ENCODE measurements at regions not wholly inside any gene's neighbourhood (a gene's known extent, or its start where the extent isn't known, plus 50 kb on each side); places are given as distances from the start of the nearest gene placed in this dataset.
"Not testable (repeated sequence)": the region's sequence is repeated elsewhere in the genome, so short reads cannot be mapped to it uniquely, and the experiment has no call there.

DNA sequence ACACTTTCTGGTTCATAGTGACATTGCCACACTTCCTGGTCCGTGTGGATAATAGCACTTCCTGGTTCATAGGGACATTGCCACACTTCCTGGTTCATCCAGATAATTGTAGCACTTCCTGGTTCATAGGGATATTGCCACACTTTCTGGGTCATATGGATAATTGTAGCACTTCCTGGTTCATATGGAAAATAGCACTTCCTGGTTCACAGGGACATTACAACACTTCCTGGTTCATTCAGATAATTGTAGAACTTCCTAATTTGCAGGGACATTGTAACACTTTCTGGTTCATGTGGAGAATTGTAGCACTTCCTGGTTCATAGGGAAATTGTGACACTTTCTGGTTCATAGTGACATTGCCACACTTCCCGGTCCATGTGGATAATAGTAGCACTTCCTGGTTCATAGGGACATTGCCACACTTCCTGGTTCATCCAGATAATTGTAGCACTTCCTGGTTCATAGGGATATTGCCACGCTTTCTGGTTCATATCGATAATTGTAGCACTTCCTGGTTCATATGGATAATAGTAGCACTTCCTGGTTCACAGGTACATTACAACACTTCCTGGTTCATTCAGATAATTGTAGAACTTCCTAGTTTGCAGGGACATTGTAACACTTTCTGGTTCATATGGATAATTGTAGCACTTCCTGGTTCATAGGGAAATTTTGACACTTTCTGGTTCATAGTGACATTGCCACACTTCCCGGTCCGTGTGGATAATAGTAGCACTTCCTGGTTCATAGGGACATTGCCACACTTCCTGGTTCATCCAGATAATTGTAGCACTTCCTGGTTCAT is 60.0 kb upstream of the CD99 start:
- TF ChIP-seq, protein P1, sequence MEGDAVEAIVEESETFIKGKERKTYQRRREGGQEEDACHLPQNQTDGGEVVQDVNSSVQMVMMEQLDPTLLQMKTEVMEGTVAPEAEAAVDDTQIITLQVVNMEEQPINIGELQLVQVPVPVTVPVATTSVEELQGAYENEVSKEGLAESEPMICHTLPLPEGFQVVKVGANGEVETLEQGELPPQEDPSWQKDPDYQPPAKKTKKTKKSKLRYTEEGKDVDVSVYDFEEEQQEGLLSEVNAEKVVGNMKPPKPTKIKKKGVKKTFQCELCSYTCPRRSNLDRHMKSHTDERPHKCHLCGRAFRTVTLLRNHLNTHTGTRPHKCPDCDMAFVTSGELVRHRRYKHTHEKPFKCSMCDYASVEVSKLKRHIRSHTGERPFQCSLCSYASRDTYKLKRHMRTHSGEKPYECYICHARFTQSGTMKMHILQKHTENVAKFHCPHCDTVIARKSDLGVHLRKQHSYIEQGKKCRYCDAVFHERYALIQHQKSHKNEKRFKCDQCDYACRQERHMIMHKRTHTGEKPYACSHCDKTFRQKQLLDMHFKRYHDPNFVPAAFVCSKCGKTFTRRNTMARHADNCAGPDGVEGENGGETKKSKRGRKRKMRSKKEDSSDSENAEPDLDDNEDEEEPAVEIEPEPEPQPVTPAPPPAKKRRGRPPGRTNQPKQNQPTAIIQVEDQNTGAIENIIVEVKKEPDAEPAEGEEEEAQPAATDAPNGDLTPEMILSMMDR (conservative IDR thresholded peaks at IDR 0.05; ENCODE audit: low read depth in 2 of 2) = not testable (repeated sequence)
- TF ChIP-seq POLR2AphosphoS5 (IDR thresholded peaks at IDR 0.05; ENCODE audit: low read depth); EZH2 (IDR thresholded peaks at IDR 0.05; ENCODE audit: low read depth, unreplicated experiment); STAT1 (IDR thresholded peaks at IDR 0.05; ENCODE audit: unreplicated experiment); REST (IDR thresholded peaks at IDR 0.05; ENCODE audit: unreplicated experiment): not testable (repeated sequence)
